Liver (tissue), 3 donors: ENCODE measurements at regions not wholly inside any gene's neighbourhood (a gene's known extent, or its start where the extent isn't known, plus 50 kb on each side); places are given as distances from the start of the nearest gene placed in this dataset.

ENCODE experiments used
- EGR1 ChIP-seq, 2 donors: IDR thresholded peaks; 2 replicates each; pipeline ENCODE4 v1.6.1; 2016 to 2018; ENCODE audit warnings: antibody characterized with exemption in 2 of 2, low read depth in 2 of 2
- RAD21 ChIP-seq, 2 donors: IDR thresholded peaks; 2 replicates each; pipeline ENCODE4 v1.6.1; 2016; ENCODE audit warnings: antibody characterized with exemption in 2 of 2, mild to moderate bottlenecking in 2 of 2
- SP1 ChIP-seq: IDR thresholded peaks from 2 replicates; pipeline ENCODE4 v1.6.1; 2018; ENCODE audit warnings: antibody characterized with exemption, mild to moderate bottlenecking
- TAF1 ChIP-seq: conservative IDR thresholded peaks from 2 replicates; pipeline ENCODE4 v1.6.1; 2016; ENCODE audit warnings: antibody characterized with exemption, mild to moderate bottlenecking
- YY1 ChIP-seq: IDR thresholded peaks from 2 replicates; pipeline ENCODE4 v1.6.1; 2016; ENCODE audit warnings: antibody characterized with exemption, mild to moderate bottlenecking
- TF ChIP-seq, protein P1 (sequence below): fragments of 150-350 bp; IDR thresholded peaks from 2 replicates; pipeline ENCODE4 v1.5.1; 2017; ENCODE audit warnings: improper control_type of control experiment, low read depth, low read length; ENCODE audit not compliant: missing input control
- TF ChIP-seq, protein P2 (sequence below): IDR thresholded peaks from 2 replicates; pipeline ENCODE4 v1.6.1; 2016; ENCODE audit warnings: antibody characterized with exemption
- TF ChIP-seq, protein P3 (sequence below): IDR thresholded peaks from 2 replicates; pipeline ENCODE4 v1.6.1; 2016; ENCODE audit warnings: antibody characterized with exemption
- donor health status: healthy.
- donor health status: healthy.

DNA sequence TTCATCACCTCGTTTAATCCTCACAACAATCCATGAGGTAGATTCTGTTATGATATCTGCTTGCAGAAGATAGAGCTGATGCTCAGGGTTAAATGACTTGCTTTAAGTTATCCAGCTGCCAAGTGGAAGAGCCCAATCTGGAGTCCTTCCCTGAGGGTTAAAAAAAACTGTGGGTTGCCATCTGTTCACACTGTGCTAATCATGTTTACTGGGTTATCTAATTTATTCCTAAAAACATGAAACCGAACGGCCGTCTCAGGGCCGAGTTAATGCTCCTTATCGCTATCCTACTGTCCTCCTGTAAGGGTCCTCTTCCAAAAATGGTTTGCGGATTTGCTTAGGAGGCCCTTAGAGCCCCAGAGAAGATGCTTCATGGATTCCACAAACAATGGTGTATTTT is 153.3 kb downstream of the YIPF5 start:
- TF ChIP-seq, protein P1, sequence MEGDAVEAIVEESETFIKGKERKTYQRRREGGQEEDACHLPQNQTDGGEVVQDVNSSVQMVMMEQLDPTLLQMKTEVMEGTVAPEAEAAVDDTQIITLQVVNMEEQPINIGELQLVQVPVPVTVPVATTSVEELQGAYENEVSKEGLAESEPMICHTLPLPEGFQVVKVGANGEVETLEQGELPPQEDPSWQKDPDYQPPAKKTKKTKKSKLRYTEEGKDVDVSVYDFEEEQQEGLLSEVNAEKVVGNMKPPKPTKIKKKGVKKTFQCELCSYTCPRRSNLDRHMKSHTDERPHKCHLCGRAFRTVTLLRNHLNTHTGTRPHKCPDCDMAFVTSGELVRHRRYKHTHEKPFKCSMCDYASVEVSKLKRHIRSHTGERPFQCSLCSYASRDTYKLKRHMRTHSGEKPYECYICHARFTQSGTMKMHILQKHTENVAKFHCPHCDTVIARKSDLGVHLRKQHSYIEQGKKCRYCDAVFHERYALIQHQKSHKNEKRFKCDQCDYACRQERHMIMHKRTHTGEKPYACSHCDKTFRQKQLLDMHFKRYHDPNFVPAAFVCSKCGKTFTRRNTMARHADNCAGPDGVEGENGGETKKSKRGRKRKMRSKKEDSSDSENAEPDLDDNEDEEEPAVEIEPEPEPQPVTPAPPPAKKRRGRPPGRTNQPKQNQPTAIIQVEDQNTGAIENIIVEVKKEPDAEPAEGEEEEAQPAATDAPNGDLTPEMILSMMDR = no peak
- TF ChIP-seq SP1 (no peak), TAF1 (no peak), RAD21 (IDR thresholded peaks at IDR 0.05) (no peak), EGR1 (IDR thresholded peaks at IDR 0.05; ENCODE audit: low read depth in 2 of 2) (no peak), YY1 (no peak)
- TF ChIP-seq, protein P2, sequence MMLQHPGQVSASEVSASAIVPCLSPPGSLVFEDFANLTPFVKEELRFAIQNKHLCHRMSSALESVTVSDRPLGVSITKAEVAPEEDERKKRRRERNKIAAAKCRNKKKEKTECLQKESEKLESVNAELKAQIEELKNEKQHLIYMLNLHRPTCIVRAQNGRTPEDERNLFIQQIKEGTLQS = no peak
- TF ChIP-seq, protein P3, sequence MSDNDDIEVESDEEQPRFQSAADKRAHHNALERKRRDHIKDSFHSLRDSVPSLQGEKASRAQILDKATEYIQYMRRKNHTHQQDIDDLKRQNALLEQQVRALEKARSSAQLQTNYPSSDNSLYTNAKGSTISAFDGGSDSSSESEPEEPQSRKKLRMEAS = no peak
